Amygdala (tissue), 56 donors: ENCODE measurements at regions not wholly inside any gene's neighbourhood (a gene's known extent, or its start where the extent isn't known, plus 50 kb on each side); places are given as distances from the start of the nearest gene placed in this dataset.

ENCODE experiments used
- DNase-seq, 56 donors: peaks; one replicate each; lab custom pipeline; 2025; lab: John Stamatoyannopoulos, UW

GRCh38 chr4:46441136-46441859 is 51.4 kb upstream of the GABRA2 start:
- DNase-seq = no peak
